Fibroblast of gingiva (primary cell): ENCODE measurements at regions not wholly inside any gene's neighbourhood (a gene's known extent, or its start where the extent isn't known, plus 50 kb on each side); places are given as distances from the start of the nearest gene placed in this dataset.
"Not testable (repeated sequence)": the region's sequence is repeated elsewhere in the genome, so short reads cannot be mapped to it uniquely, and the experiment has no call there.

Source experiments
- DNase-seq: peaks from one replicate; pipeline ENCODE4 v3.0.0-alpha.2; 2011; ENCODE audit warnings: low read depth

GRCh38 chr3:118167571-118167970 is 867.1 kb downstream of the IGSF11 start:
- DNase-seq = no peak

GRCh38 chr3:118168175-118168574 is 866.5 kb downstream of the IGSF11 start:
- DNase-seq = no peak

- no peak for DNase-seq
Observed at GRCh38 chr3:118171236-118171852, 863.3 kb downstream of the IGSF11 start.

- no peak for DNase-seq
Observed at GRCh38 chr3:118180853-118181252, 853.8 kb downstream of the IGSF11 start.

- no peak for DNase-seq
Observed at GRCh38 chr3:118181274-118181673, 853.4 kb downstream of the IGSF11 start.

DNA sequence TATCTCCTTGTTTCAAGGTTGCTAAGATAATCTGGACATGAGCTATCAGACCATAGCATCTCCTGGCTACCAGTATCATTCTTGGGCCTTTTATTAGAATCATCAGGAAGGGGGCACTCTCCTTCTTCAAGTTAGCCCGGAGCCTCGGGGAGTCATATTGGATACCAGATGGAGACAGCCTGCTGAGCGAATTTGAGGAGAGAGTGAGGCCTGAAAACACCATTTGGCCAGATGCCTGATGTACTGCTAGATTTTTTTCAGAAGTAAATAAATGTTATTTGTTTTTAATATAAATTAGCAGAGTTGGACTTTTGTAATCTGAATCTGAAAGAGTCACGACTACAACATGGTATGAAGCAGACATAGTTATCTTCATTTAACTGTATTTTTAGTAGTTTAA is 848.6 kb downstream of the IGSF11 start:
- no peak for DNase-seq

DNA sequence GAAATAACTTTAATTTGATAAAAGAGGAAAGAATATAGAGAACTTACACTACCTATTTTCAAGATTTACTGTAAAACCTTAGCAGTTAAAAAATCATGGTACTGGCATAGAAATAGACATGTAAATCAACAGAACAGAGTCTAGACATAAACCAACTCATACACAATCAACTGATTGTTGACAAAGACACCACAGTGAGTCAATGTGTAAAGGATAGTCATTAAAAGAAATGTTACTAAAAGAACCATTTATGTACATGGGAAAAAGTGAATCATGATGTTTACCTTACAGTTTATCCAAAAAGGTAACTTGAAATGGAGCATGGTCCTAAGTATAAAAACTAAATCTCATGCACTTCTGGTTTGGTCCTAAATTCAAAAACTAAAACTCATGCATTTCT is 847.4 kb downstream of the IGSF11 start:
- no peak for DNase-seq

GRCh38 chr3:118196183-118196582 is 838.5 kb downstream of the IGSF11 start:
- DNase-seq = no peak

DNA sequence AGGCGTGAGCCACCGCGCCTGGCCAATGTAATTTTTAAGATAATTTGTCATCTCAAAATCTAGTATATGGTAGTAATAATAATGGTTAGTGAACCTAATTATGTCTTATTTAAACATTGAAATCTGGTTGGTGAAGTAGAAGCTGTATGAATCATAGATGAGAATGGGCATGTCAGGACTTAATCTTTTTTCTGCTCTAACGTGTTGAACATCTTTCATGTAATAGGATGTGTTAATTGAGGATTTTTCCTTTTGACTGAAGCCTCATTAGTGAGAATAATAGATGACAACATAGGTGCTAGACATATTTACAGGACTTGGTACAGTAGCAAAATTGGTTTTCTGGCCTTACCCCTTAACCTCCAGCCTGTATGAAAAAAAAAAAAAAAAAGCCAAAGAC is 835.6 kb downstream of the IGSF11 start:
- no peak for DNase-seq

GRCh38 chr3:118204052-118204656 is 830.5 kb downstream of the IGSF11 start:
- no peak for DNase-seq

- no peak for DNase-seq
Observed at GRCh38 chr3:118207271-118207670, 827.4 kb downstream of the IGSF11 start.

DNA sequence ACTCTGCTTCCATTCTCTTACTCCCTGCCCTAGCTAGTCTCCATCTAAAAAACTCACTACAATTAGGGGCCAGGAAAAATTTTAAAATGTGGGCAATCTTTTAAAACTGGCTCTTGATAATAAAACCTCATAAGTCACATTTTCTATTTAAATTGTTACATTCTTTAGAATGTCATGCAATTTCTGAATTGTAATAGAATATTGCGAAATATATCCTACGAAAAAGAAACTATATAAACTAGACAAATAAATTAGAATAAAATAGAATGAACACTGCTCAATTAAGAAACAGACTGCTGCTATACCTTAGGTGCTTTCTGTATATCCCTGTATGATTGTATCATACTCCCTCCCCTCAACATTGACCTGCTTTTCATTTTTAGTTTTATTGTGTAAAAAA is 826.0 kb downstream of the IGSF11 start:
- DNase-seq = no peak

DNA sequence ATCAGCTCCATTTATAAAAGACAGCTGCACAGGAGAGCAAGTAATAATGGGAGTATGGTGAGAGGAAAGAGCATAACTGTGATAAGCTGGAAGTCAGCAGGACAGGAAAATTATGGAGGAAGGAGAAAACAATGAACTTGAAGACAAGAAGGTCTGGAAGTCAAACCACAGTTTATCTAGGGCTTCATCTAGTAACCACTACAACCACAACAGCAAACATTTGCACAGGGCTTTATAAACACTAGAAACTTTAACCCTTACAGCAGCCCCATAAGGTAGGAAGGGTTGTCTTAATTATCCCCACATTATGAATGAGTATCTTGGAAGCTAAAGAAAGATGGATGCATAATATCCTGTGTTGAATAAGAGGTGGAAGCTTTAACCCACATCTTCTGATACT is 820.8 kb downstream of the IGSF11 start:
- no peak for DNase-seq

GRCh38 chr3:118226206-118226605 is 808.4 kb downstream of the IGSF11 start:
- no peak for DNase-seq

DNA sequence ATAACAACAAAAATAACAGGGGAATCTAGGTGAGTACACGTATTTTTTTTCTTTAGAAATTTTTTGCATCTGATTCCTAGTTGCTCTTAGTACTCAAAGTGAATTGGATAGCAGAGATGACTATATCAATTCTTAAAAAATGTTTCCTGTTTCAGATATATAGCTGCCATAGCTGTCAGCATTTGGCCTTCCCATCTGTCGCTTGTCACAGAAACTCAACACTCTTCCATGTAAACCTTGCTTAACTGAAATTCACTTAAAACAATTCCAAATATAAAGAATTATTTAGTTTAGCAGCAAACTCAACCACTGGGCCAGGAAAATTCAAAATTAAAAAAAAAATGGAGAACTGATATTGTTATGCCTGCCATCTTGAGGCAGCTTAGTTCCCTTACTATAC is 807.5 kb downstream of the IGSF11 start:
- DNase-seq = no peak

- DNase-seq = no peak
Observed at GRCh38 chr3:118228151-118228550, 806.5 kb downstream of the IGSF11 start.

- DNase-seq = no peak
Observed at GRCh38 chr3:118229196-118229595, 805.5 kb downstream of the IGSF11 start.

- DNase-seq = no peak
Observed at GRCh38 chr3:118231578-118231977, 803.1 kb downstream of the IGSF11 start.

GRCh38 chr3:118239253-118239652 is 795.4 kb downstream of the IGSF11 start:
- DNase-seq = no peak

DNA sequence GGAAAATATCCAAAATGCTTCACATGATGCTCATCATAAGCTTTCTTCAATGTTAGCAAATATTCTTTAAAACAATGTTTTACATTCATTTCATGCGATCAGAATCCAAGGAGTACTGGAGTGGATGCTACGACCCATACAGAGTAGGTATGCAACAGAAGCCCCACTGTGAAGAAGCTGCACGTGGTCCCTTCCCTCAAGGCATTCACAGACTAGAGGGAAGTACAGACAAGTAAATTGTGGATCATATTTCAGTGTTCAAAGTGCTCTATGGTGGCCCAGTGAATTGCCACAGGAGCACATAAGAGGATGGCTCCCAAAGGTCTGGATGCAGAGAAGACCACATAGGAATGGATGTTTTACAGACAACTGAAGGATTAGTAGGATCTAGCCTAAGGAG is 789.9 kb downstream of the IGSF11 start:
- no peak for DNase-seq

GRCh38 chr3:118245312-118245711 is 789.3 kb downstream of the IGSF11 start:
- no peak for DNase-seq

GRCh38 chr3:118258850-118259249 is 775.8 kb downstream of the IGSF11 start:
- not testable (repeated sequence) for DNase-seq

GRCh38 chr3:118262800-118263402 is 771.7 kb downstream of the IGSF11 start:
- DNase-seq = no peak

GRCh38 chr3:118267588-118267987 is 767.1 kb downstream of the IGSF11 start:
- no peak for DNase-seq
